Bronchial epithelial cell (primary cell): ENCODE measurements at regions not wholly inside any gene's neighbourhood (a gene's known extent, or its start where the extent isn't known, plus 50 kb on each side); places are given as distances from the start of the nearest gene placed in this dataset.
A peak's percentile ranks its signal among the peaks of the same experiment; 100 is the strongest.

ENCODE experiments used
- DNase-seq: peaks from one replicate; pipeline ENCODE4 v3.0.0-alpha.2; 2010; ENCODE audit warnings: low read depth
- FAIRE-seq: peaks from 2 replicates; lab custom pipeline; 2011; peaks lifted over from hg19 to GRCh38; lab: Jason Lieb, UNC
- H3K27me3 ChIP-seq: 2 replicates; pipeline ENCODE4 v1.5.1; 2011; ENCODE audit warnings: low read length; ENCODE audit not compliant: control insufficient read depth, insufficient read depth
- H3K36me3 ChIP-seq: 2 replicates; pipeline ENCODE4 v1.5.1; 2011; ENCODE audit warnings: low read length; ENCODE audit not compliant: control insufficient read depth, insufficient read depth
- H3K4me3 ChIP-seq: 2 replicates; pipeline ENCODE4 v1.5.1; 2011; ENCODE audit warnings: mild to moderate bottlenecking, low read depth, low read length, control low read depth
- TF ChIP-seq, protein P1 (sequence below): IDR thresholded peaks from 2 replicates; pipeline ENCODE4 v1.5.1; 2011; ENCODE audit warnings: mild to moderate bottlenecking, moderate library complexity, low read length, control low read depth, inconsistent platforms; ENCODE audit not compliant: insufficient read depth, severe bottlenecking

DNA sequence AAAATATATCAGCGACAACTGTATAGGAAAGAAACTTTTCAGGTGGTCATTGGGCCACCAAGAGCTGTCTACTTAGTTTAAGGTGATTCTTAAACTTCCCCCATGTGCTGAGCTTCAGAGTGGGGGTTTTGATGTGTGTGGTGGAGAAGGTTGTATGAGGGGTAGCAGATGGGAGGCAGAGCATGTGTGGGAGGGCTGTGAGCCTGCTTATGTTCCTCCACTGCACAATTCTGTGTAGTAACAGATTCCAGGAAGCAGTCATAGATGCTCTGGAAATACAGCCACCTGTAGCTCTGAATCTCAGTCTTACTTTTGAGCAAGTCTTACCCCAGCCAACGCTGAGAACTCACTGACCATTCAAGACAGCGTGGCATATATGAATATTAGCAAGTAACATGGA lies 95.3 kb upstream of the SPATA13 start:
- Histone ChIP-seq H3K4me3 (no peak overlapping the region), H3K36me3 (no peaks in the 10 kb centered on the region), H3K27me3 (no peaks in the 10 kb centered on the region)
- TF ChIP-seq, protein P1, sequence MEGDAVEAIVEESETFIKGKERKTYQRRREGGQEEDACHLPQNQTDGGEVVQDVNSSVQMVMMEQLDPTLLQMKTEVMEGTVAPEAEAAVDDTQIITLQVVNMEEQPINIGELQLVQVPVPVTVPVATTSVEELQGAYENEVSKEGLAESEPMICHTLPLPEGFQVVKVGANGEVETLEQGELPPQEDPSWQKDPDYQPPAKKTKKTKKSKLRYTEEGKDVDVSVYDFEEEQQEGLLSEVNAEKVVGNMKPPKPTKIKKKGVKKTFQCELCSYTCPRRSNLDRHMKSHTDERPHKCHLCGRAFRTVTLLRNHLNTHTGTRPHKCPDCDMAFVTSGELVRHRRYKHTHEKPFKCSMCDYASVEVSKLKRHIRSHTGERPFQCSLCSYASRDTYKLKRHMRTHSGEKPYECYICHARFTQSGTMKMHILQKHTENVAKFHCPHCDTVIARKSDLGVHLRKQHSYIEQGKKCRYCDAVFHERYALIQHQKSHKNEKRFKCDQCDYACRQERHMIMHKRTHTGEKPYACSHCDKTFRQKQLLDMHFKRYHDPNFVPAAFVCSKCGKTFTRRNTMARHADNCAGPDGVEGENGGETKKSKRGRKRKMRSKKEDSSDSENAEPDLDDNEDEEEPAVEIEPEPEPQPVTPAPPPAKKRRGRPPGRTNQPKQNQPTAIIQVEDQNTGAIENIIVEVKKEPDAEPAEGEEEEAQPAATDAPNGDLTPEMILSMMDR: no peak
- FAIRE-seq (no peak), DNase-seq (no peak)

DNA sequence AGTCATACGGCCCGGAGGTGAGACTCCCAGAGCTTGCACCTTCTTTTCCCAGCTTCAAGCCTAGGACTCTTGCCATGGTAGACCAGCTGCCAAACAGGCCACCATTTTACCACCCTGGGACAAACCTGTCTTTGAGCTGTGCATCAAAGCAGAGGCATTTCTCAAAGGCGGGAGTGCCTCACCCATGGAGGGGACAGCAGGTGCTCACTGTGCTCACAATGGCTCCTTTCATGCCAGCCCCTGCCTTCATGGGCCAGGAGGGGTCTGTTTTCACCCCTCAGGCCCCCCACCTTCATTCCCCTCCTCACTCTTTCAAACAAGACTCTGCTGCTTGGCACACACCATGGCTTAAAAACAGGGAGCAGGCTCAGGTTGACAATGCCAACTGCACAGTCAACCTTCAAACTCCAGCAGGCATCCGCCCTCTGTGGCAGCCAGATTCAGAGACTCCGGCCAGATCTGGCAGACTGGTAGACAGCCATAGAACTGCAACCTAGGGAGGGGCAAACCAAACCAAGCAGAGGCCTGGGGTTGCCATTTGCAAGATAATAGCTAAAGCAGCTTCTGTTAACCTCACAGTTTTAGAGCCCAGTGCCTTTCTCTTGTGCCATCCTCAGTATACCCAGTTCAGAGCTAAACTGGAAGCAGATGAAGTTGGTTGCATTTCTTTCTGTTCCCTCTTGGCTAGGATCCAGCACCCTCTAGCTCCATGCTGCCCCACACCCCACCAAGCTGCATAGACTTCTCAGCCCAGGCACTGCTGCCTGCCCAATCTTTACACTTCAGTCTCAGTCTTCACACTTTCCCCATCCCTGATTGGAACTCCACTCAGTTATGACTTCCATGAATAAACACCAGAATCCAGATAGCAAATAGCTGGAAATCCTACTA lies 93.9 kb upstream of the SPATA13 start:
- TF ChIP-seq, protein P1: no peak
- H3K27me3 ChIP-seq: no peaks in the 10 kb centered on the region
- DNase-seq (no peak), FAIRE-seq (no peak)
- H3K4me3 ChIP-seq: no peak overlapping the region
- H3K36me3 ChIP-seq: no peaks in the 10 kb centered on the region

DNA sequence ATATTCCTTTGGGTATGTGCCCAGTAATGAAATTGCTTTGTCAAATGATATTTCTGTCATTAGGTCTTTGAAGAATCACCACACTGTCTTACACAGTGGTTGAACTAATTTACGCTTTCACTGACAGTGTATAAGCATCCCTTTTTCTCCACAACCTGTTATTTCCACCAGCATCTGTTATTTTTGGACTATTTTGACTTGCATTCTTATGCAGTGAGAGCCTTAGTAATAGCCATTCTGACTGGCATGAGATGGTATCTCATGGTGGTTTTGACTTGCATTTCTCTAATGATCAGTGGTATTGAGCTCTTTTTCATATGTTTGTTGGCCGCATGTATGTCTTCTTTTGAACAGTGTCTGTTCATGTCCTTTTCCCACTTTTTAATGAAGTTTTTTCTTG lies 92.0 kb upstream of the SPATA13 start:
- FAIRE-seq (no peak), DNase-seq (no peak)
- no peak overlapping the region for H3K4me3 ChIP-seq
- no peaks in the 10 kb centered on the region for H3K27me3 ChIP-seq
- TF ChIP-seq, protein P1: no peak
- no peaks in the 10 kb centered on the region for H3K36me3 ChIP-seq

DNA sequence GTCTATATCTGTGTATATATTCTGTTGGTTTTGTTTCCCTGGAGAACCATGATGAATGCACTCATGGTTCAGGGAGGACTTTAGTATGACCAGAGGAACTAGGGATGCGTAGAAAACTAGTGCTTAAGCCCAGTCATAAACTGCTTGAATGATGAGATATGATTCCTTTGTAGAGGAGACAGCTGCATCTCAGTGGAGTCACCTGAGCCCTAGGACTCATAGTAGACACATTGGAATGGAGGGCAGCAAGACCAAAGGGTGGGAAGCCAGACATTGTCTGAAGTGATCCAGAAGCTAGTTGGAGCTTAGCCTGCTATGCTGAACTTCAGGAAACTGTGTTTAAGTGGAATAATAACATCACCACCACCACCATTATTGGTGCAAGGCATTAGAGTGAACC lies 89.5 kb upstream of the SPATA13 start:
- DNase-seq: no peak
- H3K36me3 ChIP-seq: no peaks in the 10 kb centered on the region
- no peak overlapping the region for H3K4me3 ChIP-seq
- FAIRE-seq: no peak
- H3K27me3 ChIP-seq: no peaks in the 10 kb centered on the region
- TF ChIP-seq, protein P1: no peak

DNA sequence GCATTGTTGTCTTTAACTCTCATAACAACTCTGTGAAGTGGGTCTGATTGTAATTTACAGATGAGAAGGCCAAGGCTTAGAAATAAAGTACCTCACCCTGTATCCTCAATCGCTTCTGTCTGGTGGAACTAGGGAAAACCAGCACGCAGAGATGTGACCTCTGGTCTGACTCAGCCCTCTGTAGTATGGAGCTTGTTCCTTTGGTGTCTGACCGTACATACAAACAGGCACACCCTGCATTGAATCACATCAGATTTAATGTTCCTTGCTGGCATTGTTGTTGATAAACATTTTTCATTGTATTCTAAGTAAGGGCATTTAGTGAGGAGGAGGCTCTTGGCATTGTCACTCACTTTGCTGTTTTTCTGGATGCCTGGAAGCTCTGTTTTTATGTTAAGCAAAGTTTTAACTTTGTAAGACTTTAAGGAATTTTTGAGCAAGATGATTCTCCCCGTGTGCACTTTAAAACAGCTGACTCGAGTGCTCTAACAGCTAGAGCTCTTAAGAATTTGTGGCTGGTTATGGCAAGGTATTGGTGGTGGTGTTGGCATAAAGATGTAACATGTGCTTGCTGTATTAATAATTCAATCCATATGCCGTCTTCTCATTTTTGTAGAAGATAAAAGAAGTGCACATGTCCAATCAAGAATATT lies 89.0 kb upstream of the SPATA13 start:
- H3K4me3 ChIP-seq: no peak overlapping the region
- TF ChIP-seq, protein P1: no peak
- no peaks in the 10 kb centered on the region for H3K27me3 ChIP-seq
- FAIRE-seq (no peak), DNase-seq (peak; percentile 42)
- no peaks in the 10 kb centered on the region for H3K36me3 ChIP-seq
